GM19025 (cell line): ENCODE measurements at regions not wholly inside any gene's neighbourhood (a gene's known extent, or its start where the extent isn't known, plus 50 kb on each side); places are given as distances from the start of the nearest gene placed in this dataset.

ENCODE experiments used
- ATAC-seq: cut with Tn5 transposase; IDR thresholded peaks from one replicate; pipeline ENCODE4 v1.9.1; 2021; ENCODE audit warnings: mild to moderate bottlenecking, low read depth, moderate library complexity; ENCODE audit not compliant: unreplicated experiment

GRCh38 chr10:108097258-108097657 lies 932.8 kb upstream of the SORCS1 start:
- no peak for ATAC-seq

DNA sequence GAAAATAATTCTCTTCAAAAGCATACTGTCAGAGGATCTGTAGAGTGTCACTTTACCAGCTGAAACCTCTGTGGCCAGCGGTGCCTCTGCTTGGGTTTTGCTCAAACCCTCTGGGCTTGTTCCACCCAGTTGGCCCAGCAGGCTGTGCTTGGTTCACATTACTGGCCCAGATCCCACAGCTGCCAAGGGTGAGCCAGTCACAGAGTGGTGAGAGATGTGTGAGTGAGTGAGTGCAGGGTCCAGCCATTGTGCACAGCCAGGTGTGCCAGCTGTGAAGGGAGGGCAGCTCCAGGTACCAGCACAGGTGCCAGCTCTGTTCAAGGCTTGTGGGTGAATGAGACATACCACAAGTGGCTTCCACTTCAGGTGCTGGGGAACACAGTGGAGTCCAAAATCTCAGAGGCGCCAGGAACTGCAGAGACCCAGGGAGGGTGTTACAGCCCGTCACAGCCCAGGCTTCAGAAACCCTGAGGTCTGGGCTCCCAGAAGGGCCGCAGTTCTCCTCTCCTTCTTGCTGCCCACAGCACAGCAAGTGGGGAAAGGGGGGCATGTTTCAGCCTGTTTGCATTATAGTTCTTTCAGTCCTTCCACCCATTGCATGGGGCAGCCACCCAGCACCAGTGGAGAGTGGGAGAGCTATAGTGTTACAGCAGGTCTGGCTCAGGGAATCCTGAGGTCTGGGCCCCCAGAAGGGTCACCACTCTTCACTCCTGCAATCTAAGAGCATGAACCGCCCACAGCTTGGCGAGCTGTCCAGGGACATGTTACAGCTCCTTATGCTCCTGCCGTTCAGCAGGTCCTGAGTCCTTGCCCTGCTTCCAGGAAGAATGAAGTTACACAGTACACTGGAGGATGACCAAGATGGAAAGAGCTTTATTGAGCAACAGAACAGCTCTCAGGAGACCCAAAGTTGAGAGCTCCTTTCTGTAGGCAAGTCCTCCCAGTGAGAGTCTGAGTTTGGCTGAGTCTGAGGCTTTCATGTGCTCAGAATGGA lies 931.7 kb upstream of the SORCS1 start:
- ATAC-seq = no peak

GRCh38 chr10:108090476-108091215 lies 926.1 kb upstream of the SORCS1 start:
- ATAC-seq = no peak

- ATAC-seq = no peak
Measured at GRCh38 chr10:108086502-108086901, 922.0 kb upstream of the SORCS1 start.

GRCh38 chr10:108082596-108082995 lies 918.1 kb upstream of the SORCS1 start:
- ATAC-seq = no peak

- ATAC-seq = no peak
Measured at GRCh38 chr10:108078263-108078662, 913.8 kb upstream of the SORCS1 start.

- no peak for ATAC-seq
Measured at GRCh38 chr10:108072466-108072865, 908.0 kb upstream of the SORCS1 start.

GRCh38 chr10:108070789-108071188 lies 906.3 kb upstream of the SORCS1 start:
- ATAC-seq = no peak

- ATAC-seq = no peak
Measured at GRCh38 chr10:108069096-108069495, 904.6 kb upstream of the SORCS1 start.

DNA sequence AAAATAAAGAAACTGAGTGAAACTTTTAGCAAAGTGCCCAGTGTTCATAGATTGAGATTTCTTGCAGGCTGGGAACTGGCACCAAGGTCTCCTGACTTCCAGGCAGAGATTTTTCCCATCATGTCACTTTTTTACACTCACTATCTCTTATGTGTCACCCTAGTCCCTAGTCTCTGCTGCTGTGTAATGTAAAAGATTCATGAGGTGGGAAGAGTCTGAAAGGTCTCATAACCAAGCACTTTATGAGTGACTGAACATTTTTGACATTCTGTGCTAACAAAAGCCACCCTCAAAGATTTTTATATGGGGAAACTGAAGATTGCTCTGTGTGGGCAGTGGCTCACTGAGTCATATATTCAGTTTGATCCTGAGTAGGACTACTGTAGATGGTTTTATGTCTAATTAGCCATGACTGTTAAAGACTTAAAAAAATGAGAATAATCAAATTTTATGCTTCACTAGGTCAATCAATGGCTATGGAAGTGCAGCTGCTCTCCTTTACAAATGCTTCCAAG lies 900.3 kb upstream of the SORCS1 start:
- no peak for ATAC-seq

DNA sequence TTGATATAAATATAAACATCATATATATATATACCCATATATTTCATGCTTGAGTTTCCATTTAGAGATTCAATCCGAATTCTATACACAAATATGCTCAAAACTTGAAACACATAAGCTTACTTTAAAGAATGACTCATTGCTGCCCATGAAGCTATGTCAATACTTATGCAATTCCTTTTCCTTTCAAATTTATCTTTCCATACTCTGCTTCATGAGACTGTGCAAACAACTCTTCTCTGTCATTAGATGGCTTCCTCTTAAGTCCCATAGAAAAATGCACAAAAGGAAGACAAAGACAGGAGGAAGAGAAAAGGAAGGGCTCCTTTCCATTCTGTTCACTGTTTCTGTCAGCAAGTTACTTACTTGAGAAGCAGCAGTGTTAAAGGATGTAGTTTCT lies 895.7 kb upstream of the SORCS1 start:
- ATAC-seq = no peak

DNA sequence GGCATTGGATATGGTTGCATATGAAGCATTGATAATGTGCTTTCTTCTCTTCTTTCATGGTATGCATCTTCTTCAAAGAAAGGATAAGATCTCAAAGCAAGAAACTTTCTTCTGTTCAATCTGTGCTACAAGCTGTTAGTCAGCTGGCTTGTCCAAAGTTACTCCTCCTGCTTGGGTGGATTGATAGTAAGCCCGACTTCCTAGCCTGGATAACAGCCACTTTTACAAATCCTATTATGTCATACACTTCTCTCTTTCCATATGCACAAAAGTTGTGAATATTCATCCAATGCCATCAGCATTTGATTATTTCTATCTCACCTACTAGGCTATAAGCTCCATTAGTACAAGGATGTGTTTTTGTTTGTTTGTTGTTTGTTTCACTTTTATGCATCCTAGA lies 891.0 kb upstream of the SORCS1 start:
- ATAC-seq = no peak

- ATAC-seq = no peak
Measured at GRCh38 chr10:108052981-108053380, 888.5 kb upstream of the SORCS1 start.

- ATAC-seq = no peak
Measured at GRCh38 chr10:108051218-108051617, 886.7 kb upstream of the SORCS1 start.

DNA sequence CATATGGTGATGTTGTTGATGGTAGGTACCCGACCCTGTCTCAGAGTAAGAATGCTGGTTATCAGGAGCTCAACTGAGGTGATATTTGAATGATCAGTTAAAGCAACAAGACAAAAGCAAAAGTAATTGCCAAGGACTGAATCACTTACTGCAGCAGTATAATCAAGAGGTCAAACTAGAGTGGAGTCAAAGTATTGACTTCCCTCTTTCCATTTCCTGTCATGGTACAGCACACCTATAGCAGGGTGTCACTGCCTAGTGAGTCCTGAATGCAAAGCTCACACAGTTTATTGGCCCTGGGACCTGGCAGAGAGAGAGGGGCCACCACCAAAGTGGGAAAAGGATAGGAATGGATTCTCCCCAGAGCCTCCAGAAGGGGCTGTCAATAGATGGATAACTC lies 886.1 kb upstream of the SORCS1 start:
- ATAC-seq = no peak

DNA sequence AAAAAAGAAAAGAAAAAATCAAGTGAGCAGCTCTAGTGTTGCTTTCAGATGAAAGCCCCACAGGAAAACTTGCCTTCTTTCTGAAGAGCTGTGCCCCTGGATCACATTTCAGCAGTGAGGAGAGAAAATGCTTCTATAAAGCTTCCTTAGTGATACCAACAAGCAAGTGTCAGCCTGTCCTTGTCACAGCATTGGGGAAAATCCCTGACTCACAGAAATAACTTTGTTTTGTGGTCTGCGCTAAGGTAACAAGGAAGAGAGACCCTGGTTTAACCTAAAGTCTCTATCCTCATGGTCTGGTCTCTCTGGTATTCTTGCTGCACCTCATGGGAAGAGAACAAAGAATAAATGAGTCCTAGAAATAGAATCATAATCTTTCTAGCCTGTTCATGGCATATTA lies 885.2 kb upstream of the SORCS1 start:
- no peak for ATAC-seq

DNA sequence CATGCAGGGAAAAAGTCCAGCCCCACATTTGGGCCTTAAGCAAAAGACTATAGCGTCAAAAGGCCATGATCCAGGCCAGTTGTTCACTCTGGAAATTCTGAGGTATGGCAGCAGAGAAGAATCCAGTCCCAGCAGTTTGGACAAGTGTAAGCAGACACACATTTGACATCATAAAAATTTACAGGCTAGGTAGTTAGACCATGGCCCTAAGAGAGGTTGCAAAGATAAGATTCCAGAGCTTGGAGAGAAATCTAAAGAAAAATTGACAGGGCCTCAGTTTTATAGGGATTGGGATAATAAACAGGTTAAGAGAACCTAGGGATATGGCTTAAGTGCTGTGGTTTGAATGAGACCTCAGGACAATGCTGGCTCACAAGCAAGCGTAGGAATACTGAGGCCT lies 884.4 kb upstream of the SORCS1 start:
- ATAC-seq = no peak

DNA sequence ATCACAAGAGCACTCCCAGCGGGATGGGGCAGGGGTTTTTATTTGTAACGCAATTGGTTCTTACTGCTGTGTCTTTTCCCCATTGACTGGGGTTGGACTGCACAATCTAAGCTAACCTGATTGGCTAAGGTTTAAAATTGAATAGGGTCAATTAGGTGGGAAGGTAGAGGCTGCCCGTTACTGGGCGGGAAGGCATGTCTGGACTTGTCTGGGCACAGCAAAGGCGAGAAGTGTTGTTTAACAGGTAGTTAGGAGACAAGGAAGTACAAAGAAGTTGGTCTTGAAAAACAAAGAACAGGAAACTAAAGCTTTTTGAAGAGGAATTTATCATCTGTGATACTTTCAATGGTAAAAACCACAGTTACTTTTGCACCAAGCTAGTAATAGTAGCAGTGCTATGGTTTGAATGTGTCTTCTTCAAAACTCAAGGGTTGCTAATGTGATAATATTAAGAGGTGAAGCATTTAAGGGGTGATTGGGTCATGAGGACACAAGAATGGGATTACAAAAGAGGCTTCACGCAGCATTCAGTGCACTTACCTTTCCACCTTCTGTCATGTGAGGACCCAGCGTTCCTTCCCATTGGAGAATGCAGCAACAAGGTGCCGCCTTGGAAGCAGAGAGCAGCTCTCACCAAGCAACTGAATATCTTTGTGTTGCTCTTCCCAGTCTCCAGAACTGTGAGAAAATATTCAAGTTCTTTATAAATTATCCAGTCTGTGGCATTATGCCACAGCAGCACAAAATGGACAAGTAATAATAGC lies 875.5 kb upstream of the SORCS1 start:
- ATAC-seq = no peak

DNA sequence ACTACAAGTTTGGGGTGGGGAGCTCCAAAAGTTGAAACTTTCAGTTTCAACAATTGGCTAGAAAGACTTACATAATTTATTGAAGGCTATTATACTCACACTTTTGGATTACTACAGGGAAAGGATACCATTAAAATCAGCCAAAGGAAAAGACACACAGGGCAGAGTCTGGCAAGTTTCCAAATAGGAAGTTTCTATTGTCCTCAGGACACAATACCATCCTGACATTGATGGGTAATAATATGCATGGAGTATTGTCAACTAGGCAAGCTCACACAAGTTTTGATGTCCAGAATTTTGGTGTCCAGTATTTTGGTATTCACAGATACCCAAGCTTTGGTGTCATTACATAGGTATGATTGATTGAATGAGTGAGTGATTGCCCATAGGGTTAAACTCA lies 872.6 kb upstream of the SORCS1 start:
- ATAC-seq = no peak

DNA sequence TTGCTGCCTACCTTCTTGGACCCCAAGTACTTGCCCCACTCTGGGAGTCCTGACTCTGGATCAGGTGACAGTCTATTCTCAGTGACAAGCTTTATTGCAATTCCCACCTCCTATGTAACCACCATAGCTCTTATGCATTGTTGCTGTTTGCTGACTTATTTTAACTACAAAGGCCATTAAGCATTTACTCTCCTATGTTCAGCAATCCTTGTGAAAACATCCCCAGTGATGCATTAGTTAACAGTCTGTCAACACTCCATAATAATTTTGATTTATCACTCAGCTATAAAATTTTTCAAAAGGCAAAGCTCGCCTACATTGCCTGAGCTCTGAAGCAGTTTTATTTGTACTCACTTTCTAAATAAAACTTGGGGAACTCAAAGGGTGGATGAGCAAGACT lies 871.8 kb upstream of the SORCS1 start:
- no peak for ATAC-seq

GRCh38 chr10:108034829-108035228 lies 870.3 kb upstream of the SORCS1 start:
- ATAC-seq = no peak
